NCI-H2029 treated with DMSO at 0.1 percent for 48 hours (cell line): ENCODE measurements at regions not wholly inside any gene's neighbourhood (a gene's known extent, or its start where the extent isn't known, plus 50 kb on each side); places are given as distances from the start of the nearest gene placed in this dataset.

Experiments used
- DNase-seq: peaks from one replicate; lab custom pipeline; 2025; lab: John Stamatoyannopoulos, UW

DNA sequence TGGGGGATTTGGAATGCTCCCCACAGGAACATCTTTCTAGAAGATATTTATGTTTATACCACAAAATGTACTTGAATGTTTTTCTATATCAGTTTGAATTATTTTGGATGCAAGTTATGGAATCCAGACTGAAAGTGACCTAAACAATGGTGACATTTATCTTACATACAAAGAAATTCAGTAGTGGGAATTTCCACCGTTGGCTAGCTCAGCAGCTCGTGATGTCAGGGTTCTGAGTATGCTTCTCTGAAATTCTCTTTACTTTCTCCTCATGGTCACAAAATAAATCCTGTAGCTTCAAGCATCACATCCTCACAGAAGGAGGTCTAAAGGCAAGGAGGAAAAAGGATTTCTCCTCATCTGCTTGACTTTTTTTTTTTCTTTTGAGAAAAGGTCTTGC, 105.3 kb downstream of the AKAIN1 start:
- DNase-seq: no peak

- no peak for DNase-seq
Measured at GRCh38 chr18:5075297-5075696, 121.8 kb downstream of the AKAIN1 start.

GRCh38 chr18:5073026-5073944, 123.8 kb downstream of the AKAIN1 start:
- no peak for DNase-seq

DNA sequence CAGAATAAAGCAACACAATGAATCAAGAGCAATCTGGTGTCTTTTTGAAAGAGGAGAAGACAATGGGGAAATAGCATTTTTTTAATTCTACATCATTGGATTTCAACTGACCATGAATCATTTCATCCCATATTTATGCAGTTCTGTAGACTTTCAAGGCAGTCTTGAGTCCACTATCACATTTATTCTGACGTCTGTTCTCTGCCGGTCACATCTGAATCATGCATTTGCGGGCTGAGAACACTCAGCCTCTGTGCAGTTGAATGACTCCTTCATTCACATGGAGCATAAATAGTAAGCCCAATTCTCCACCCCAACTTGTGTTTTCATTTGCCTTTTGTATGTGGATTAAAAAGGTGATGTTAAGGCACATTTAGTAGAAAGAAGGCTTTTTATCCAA, 128.2 kb downstream of the AKAIN1 start:
- DNase-seq: no peak

DNA sequence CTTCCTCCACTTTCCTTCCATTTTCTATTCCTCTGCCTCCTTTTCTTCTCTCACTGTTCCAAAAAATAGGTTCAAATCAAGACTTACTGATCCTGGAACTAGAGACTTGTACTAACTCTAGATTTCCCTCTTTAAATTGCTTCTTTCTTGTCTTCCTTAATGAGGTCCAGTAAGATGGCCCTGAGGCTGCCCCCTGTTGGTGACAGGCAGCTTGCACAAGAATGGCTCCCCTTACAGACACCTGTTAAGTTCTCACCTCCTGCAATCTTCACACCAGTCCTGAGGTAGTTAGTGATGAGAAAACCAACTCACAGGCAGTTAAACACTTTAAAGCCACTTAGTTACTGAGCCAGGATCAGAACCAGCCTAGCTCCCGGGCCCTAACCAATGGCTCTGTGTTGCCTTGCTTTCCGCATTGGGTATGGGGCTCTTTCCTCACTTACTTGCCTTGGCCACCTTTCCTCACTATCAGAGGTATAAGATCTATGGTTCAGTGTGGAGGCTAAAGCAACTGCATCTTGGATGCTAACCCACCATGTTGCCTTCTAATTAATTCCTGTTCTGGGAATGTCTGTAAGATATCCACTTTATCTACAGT, 130.6 kb downstream of the AKAIN1 start:
- no peak for DNase-seq

- DNase-seq: no peak
Measured at GRCh38 chr18:5065615-5066014, 131.4 kb downstream of the AKAIN1 start.

GRCh38 chr18:5064841-5065370, 132.2 kb downstream of the AKAIN1 start:
- DNase-seq: no peak

GRCh38 chr18:5061785-5062184, 135.3 kb downstream of the AKAIN1 start:
- DNase-seq: no peak

DNA sequence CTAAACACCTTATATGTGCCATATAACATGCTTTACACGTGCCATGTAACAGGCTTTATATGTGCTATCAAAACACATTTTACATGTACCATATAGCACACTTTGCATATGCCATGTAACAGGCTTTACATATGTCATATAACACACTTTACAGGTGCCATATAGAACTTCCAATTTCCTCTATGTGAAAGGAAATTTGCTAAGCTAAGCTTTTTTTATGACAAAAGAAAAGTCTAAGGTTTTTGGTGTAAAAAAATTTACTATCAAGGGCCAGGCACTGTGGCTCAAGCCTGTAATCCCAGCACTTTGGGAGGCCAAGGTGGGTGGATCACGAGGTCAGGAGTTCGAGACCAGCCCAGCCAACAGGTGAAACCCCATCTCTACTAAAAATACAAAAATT, 136.5 kb downstream of the AKAIN1 start:
- no peak for DNase-seq

GRCh38 chr18:5059696-5060032, 137.4 kb downstream of the AKAIN1 start:
- no peak for DNase-seq

DNA sequence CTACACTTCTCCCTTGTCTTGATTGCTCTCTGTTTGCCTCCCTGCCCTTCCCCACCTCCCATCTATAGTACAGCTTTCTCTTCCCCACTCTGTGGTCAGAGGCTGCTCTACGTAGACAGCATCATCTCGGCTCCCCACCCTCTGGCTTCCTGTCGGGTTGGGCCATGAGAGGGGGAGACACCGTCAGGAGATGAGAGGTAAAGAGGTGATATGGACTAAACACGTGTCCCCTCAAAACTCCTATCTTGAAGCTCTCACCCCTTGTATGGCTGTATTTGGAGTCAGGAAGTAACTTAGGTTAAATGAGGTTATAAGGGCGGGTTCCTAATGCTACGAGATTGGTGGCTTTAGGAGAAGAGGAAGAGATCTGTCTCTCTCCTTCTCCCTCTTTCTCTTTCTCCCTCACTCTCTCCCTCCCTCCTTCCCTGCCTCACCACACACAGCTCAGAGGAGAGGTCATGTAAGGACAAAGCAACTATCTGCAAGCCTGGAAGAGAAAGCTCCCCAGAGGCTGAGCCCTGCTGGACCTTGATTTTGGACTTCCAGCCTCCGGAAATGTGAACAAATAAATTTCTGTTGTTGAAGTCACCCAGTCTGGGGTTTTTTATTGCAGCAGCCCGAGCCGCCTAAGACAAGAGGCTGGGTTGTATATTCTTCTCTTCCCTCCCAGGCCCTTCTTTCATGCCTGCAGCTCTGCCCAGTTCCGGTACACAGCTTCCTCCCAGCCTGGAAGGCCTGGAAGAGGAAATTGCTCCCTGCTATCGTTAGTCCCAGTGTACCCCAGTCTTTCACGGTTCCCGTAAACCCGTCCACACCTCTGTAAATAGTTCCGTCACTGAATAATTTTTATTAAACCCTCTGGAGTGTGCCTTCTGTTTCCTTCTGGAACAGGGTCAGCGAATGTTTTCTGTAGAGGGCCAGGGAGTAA, 138.0 kb downstream of the AKAIN1 start:
- no peak for DNase-seq

GRCh38 chr18:5057386-5058348, 139.4 kb downstream of the AKAIN1 start:
- DNase-seq: peak; percentile 41

DNA sequence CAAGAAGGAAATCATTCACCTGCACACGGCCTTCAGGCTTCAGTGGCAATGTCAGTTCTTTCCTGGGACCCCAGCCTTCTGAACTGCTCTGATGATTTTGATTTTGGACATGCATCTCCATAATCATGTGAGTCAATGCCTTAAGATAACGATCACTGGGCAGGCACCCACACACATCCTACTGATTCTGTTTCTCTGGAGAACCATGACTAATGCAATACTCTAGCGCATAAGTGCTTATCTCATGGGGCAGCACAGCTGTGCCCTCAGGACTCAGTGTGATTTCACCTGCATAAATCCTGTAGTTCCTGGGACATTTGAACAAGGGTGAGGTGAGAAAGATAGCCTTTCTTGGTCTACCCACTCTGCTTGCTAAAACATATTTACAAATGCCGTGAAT, 144.6 kb downstream of the AKAIN1 start:
- no peak for DNase-seq

DNA sequence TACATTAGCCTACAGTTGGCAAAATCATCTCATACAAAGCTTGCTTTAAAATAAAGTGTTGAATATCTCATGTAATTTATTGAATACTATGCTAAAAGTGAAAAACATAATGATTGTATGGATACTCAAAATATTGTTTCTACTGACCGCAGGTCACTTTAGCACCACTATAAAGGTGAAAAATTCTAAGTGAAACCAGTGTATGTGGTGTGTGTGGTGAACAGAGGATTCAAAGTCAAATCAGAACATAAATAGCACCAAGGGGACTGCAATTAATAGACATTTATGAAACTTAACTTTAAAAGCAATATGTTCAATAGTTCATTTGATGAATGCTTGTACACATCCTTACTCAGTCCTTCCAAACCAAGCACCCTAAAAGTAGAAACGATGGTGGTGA, 145.8 kb downstream of the AKAIN1 start:
- no peak for DNase-seq

GRCh38 chr18:5049124-5049523, 147.9 kb downstream of the AKAIN1 start:
- DNase-seq: no peak

- no peak for DNase-seq
Measured at GRCh38 chr18:5040476-5040875, 156.6 kb downstream of the AKAIN1 start.

- no peak for DNase-seq
Measured at GRCh38 chr18:5036523-5036922, 160.5 kb downstream of the AKAIN1 start.

GRCh38 chr18:5031216-5031615, 165.8 kb downstream of the AKAIN1 start:
- DNase-seq: no peak

DNA sequence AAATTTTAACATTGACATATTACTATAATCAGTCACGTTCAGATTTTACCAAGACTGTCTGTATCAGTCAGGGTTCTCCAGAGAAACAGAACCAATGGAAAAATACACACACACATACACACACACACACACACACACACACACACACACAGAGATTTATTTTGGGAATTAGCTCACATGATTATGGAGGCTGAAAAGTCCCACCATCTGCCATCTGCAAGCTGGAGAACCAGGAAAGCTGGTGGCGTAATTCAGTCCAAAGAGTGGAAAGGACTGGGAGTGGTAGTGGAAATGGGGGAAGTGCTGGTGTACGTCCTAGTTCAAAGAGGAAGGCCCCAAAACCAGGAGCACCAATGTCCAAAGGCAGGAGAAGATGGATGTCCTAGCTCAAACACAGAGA, 166.4 kb downstream of the AKAIN1 start:
- DNase-seq: no peak

DNA sequence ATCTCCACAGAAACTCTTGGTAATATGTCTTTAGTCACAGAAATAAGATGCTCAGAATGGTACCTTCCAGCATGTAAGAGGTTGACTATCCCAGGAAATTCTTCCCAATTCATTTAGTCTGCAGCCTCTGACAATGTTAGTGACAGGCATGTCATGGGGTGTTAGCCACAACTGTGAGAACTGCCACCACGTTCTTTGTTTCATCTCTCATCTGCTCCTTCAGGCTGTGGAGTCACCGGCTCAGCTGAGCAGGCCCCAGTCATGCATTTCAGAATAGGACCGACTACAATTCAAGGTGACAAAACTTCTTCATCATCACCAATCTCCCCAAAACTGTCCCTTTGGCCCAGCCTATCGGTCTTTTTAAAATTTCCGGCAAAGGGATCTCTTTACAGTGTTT, 167.5 kb downstream of the AKAIN1 start:
- DNase-seq: no peak

DNA sequence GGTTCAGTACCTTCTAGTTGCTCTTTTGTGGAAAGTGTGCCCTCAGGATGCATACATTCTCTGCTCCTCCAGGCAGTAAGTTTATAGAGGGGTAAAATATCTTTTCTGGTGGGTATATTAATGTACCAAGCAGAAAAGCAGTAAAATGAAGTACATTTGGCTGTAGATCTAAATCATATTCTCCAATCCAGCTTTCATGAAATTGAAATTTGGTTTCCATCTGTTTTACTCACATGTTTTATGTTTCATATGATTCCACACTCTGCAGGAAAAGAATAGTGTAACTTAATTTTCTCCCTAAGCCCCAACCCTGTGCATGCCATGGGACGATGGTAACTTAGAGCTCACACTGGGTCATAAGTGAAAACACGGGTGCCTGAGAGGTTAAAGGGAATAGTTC, 172.3 kb downstream of the AKAIN1 start:
- DNase-seq: no peak
